Activated B cell treated with CpG ODN at 0.5 μM for 24 hours (primary cell): ENCODE measurements at regions not wholly inside any gene's neighbourhood (a gene's known extent, or its start where the extent isn't known, plus 50 kb on each side); places are given as distances from the start of the nearest gene placed in this dataset.

Experiments
- ATAC-seq: fragments of 200-7000 bp; cut with Tn5 transposase; one replicate; pipeline ENCODE4 v1.10.0; 2021; ENCODE audit warnings: low read depth, mild to moderate bottlenecking, moderate library complexity
- CTCF ChIA-PET: fragments of 350-600 bp; sonication (Branson Sonifier 250); formaldehyde crosslinking; loops from one replicate; lab custom pipeline; 2021; ENCODE audit warnings: antibody characterized with exemption; lab: Charles Lee
- POLR2A ChIA-PET: fragments of 350-600 bp; sonication (Branson Sonifier 250); formaldehyde crosslinking; loops from one replicate; lab custom pipeline; 2021; ENCODE audit warnings: antibody characterized with exemption; lab: Charles Lee
- DNase-seq: peaks from one replicate; pipeline ENCODE4 v3.0.0; 2022
- H3K27ac Mint-ChIP-seq: one replicate; pipeline ENCODE4 v1.8.0; 2020; ENCODE audit warnings: mixed read lengths
- H3K27me3 Mint-ChIP-seq: one replicate; pipeline ENCODE4 v1.8.0; 2021; ENCODE audit warnings: mixed read lengths
- H3K36me3 Mint-ChIP-seq: one replicate; pipeline ENCODE4 v1.8.0; 2021; ENCODE audit warnings: low read depth, mixed read lengths
- H3K4me1 Mint-ChIP-seq: one replicate; pipeline ENCODE4 v1.8.0; 2021; ENCODE audit warnings: mixed read lengths
- H3K4me3 Mint-ChIP-seq: one replicate; pipeline ENCODE4 v1.8.0; 2020; ENCODE audit warnings: mild to moderate bottlenecking, mixed read lengths
- H3K9me3 Mint-ChIP-seq: one replicate; pipeline ENCODE4 v1.8.0; 2020; ENCODE audit warnings: mixed read lengths
- intact Hi-C: fragments of 100-400 bp; cut with micrococcal nuclease; formaldehyde crosslinking; loops from one replicate; pipeline ENCODE4 v1.15.1; 2024
- TF ChIP-seq, protein P1 (sequence below): fragments of 200-600 bp; IDR thresholded peaks from one replicate; pipeline ENCODE4 v1.8.0; 2022; ENCODE audit warnings: antibody characterized with exemption, mild to moderate bottlenecking

DNA sequence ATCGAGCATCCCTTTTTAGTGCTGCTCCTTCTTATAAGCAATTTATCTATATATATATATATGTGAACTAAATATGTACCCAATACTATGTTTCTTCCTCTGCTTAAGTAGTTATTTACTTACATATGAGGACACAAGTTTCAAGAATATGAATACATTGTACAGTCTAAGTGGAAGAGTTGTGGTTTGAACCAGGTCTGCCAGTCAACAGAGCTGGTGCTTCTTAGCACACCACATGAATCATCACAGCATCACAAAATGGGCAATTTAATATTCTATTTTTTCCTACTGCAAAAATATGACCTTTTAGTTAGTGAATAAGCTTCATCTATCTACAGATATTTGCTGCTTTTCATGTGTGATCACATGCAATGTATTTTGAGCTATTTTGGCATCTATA lies 64.4 kb upstream of the SPAG16 start:
- Mint-ChIP-seq H3K36me3 (no peaks in the 10 kb centered on the region), H3K27me3 (no peaks in the 10 kb centered on the region), H3K4me1 (peaks cover 9% of the 10 kb centered on the region), H3K9me3 (no peaks in the 10 kb centered on the region), H3K4me3 (no peak overlapping the region), H3K27ac (no peak overlapping the region)
- DNase-seq (no peak), ATAC-seq (no peak)
- intact Hi-C loops, result no loop called here
- POLR2A ChIA-PET, result interaction anchor here (1.0 to 1.4 kb wide), 2 partner anchors 46 to 54 kb away, joined by 3 read pairs; no protein-coding TSS in a partner anchor
- CTCF ChIA-PET, result no interaction called here
- TF ChIP-seq, protein P1, sequence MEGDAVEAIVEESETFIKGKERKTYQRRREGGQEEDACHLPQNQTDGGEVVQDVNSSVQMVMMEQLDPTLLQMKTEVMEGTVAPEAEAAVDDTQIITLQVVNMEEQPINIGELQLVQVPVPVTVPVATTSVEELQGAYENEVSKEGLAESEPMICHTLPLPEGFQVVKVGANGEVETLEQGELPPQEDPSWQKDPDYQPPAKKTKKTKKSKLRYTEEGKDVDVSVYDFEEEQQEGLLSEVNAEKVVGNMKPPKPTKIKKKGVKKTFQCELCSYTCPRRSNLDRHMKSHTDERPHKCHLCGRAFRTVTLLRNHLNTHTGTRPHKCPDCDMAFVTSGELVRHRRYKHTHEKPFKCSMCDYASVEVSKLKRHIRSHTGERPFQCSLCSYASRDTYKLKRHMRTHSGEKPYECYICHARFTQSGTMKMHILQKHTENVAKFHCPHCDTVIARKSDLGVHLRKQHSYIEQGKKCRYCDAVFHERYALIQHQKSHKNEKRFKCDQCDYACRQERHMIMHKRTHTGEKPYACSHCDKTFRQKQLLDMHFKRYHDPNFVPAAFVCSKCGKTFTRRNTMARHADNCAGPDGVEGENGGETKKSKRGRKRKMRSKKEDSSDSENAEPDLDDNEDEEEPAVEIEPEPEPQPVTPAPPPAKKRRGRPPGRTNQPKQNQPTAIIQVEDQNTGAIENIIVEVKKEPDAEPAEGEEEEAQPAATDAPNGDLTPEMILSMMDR, result no peak

DNA sequence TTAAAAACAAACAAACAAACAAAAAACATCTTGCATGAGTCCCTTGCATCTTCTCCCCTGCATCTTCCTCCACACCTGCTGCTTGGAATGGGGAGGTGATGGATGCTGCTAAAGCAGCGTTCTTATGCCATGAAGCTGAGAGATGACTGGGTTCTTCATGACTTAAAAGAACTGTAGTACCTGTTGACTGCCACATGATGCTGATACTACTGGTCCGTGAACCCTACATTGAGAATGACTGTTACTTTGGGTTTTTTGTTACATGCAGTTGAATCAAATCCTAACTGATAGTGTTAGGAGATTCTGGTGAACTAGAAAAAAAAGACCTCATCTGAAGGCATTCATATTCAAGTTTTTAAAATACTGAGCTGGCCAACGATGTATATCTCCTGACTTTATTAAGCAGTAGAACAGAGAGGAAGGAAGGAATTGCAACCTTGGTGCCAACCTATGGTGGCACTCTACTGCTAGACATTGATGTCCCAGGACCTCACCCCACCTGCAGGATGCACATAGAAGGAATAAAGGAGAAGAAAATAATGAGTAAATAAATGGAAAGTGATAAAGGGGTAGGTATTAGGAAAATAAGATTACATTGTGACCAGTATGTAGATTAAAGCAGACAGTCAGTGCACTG lies 63.2 kb upstream of the SPAG16 start:
- TF ChIP-seq, protein P1, result no peak
- Mint-ChIP-seq H3K27me3 (no peaks in the 10 kb centered on the region), H3K27ac (no peak overlapping the region), H3K36me3 (no peaks in the 10 kb centered on the region), H3K4me1 (peaks cover 14% of the 10 kb centered on the region), H3K4me3 (no peak overlapping the region), H3K9me3 (no peaks in the 10 kb centered on the region)
- CTCF ChIA-PET, result no interaction called here
- ATAC-seq (peak; percentile 50), DNase-seq (no peak)
- POLR2A ChIA-PET, result no interaction called here
- intact Hi-C loops, result loop anchor here (1.0 kb wide), 1 partner anchor 8 kb away; no protein-coding TSS in a partner anchor

DNA sequence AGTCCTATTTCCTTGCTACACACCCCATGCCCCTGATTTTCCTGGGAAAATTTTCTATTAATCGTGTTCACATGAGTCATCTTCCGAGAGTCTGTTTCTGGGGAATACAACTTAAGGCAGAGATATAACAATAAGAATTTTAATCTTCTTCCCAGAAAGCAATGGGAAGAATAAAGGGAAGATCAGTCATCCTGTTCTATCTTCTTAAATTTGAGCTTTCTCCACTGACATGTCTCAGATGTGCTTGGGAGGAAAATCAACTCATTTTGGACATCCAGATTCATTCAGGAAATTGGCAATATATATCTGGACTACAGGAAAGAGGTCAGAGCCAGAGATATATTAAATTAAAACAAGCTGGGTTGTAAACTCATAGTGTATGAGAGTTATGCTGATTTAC lies 62.3 kb upstream of the SPAG16 start:
- peaks cover 19% of the 10 kb centered on the region for H3K4me1 Mint-ChIP-seq
- no peaks in the 10 kb centered on the region for H3K9me3 Mint-ChIP-seq

DNA sequence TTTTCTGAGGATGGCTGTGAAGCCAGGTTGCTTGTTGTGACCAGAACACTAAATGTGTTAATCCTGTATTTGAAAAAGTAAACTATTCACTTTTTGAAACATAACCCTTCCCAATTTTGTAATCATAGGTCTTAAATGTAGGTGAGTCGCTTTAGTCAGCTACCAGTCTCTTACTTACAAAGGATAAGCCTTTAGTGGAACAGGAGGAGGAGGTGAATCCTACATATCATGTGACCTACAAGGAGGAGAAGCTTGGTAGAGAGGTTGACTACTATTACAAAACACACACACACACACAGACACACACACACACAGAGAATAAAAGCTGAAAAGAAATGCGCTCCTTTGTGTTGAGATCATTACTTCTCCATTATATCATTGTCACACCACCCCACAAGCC lies 59.9 kb upstream of the SPAG16 start:
- H3K36me3 Mint-ChIP-seq, result no peaks in the 10 kb centered on the region
- H3K27me3 Mint-ChIP-seq, result no peaks in the 10 kb centered on the region
- TF ChIP-seq, protein P1, result no peak
- ATAC-seq (no peak), DNase-seq (no peak)
- H3K27ac Mint-ChIP-seq, result no peak overlapping the region
- H3K4me1 Mint-ChIP-seq, result peaks cover 43% of the 10 kb centered on the region
- ChIA-PET CTCF (no interaction called here), POLR2A (no interaction called here)
- H3K4me3 Mint-ChIP-seq, result no peak overlapping the region
- intact Hi-C loops, result no loop called here
- H3K9me3 Mint-ChIP-seq, result no peaks in the 10 kb centered on the region

More for the DNA sequence above, 62.3 kb upstream of the SPAG16 start:
- intact Hi-C loops, result loop anchor here (1.0 kb wide), 1 partner anchor 7 kb away; no protein-coding TSS in a partner anchor
- DNase-seq (no peak), ATAC-seq (no peak)
- H3K27me3 Mint-ChIP-seq, result no peaks in the 10 kb centered on the region
- TF ChIP-seq, protein P1, result no peak
- H3K4me3 Mint-ChIP-seq, result no peak overlapping the region
- H3K27ac Mint-ChIP-seq, result no peak overlapping the region
- H3K36me3 Mint-ChIP-seq, result no peaks in the 10 kb centered on the region
- POLR2A ChIA-PET, result no interaction called here
- CTCF ChIA-PET, result no interaction called here

DNA sequence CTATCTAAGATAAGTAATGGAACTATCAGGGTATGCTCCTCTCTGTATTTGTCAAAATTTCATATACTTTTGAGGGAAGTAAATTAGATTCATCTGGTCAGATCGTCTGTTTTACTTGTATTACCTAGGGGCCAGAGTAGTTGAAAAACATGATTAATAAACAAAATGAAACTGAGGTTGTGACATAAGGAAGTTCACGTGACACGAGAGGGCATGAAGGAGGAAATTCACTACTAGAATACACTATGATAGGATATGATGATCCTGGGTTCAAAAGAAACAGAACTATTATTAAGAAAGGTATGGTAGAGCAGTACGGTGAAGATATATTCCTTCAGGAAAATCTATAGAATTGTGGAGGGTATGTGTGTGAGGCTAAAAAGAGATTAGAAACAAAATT lies 58.4 kb upstream of the SPAG16 start:
- H3K27me3 Mint-ChIP-seq, result no peaks in the 10 kb centered on the region
- peak overlapping the region; percentile 38 for H3K27ac Mint-ChIP-seq
- intact Hi-C loops, result no loop called here
- peaks cover 57% of the 10 kb centered on the region for H3K4me1 Mint-ChIP-seq
- no peaks in the 10 kb centered on the region for H3K36me3 Mint-ChIP-seq
- no peaks in the 10 kb centered on the region for H3K9me3 Mint-ChIP-seq
- CTCF ChIA-PET, result interaction anchor here (2.1 kb wide), 1 partner anchor 72 kb away, joined by 10 read pairs; no protein-coding TSS in a partner anchor
- POLR2A ChIA-PET, result interaction anchor here (0.7 kb wide), 1 partner anchor 75 kb away, joined by 5 read pairs; the partner anchor contains the start of gene IKZF2
- no peak overlapping the region for H3K4me3 Mint-ChIP-seq
- DNase-seq, result no peak
- TF ChIP-seq, protein P1, result no peak
- ATAC-seq, result no peak
